Lower leg skin (tissue), 3 donors: ENCODE measurements at regions not wholly inside any gene's neighbourhood (a gene's known extent, or its start where the extent isn't known, plus 50 kb on each side); places are given as distances from the start of the nearest gene placed in this dataset.

Experiments used
- CTCF ChIP-seq, 3 donors: fragments of 450-650 bp; IDR thresholded peaks; one replicate each; pipeline ENCODE4 v1.5.1; 2016; ENCODE audit warnings: antibody characterized with exemption in 3 of 3, mild to moderate bottlenecking in 3 of 3, moderate library complexity in 2 of 3
- POLR2A ChIP-seq, 2 donors: fragments of 450-650 bp; IDR thresholded peaks; one replicate each; pipeline ENCODE4 v1.6.1; 2016 to 2017; ENCODE audit warnings: antibody characterized with exemption in 2 of 2, mild to moderate bottlenecking in 1 of 2, moderate library complexity in 1 of 2

DNA sequence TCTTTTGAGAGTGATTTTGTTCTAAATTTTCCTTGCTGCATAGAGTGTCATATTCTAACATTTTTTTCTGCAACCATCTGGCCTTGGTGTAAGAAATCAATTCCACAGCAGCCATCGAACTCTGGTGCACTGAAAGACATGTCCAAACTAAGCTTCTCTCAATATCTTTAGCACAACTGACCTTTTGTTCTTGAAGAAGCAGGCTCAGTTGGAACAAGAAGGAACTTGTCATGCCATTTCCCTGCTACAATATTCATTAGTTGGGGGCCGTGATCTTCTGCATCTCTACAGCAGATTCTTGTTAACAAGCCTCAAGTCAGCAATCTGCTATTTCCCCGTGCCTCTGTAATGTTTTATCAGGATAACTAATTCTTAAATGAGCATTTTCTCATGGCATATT is 1305.6 kb downstream of the CDH11 start:
- TF ChIP-seq CTCF (IDR thresholded peaks at IDR 0.05): no peak
- TF ChIP-seq POLR2A (IDR thresholded peaks at IDR 0.05): no peak
